K562 (cell line): ENCODE measurements at regions not wholly inside any gene's neighbourhood (a gene's known extent, or its start where the extent isn't known, plus 50 kb on each side); places are given as distances from the start of the nearest gene placed in this dataset.
"Not testable (repeated sequence)": the region's sequence is repeated elsewhere in the genome, so short reads cannot be mapped to it uniquely, and the experiment has no call there.

Source experiments
- ATAC-seq: fragments of 200-7000 bp; cut with Tn5 transposase; 3 replicates; pipeline ENCODE4 v1.9.1; 2020; ENCODE audit warnings: moderate library complexity
- BruUV-seq: library from RNA; stranded (reverse); fragments of 400-500 nt; replicated peaks from 2 replicates; lab custom pipeline; 2021; lab: Mats Ljungman, UMichigan
- CTCF ChIA-PET: fragments of 300-600 bp; formaldehyde crosslinking; extraction: SDS; loops from one replicate; lab custom pipeline; 2021; ENCODE audit warnings: low intra/inter-chr PET ratio; lab: Yijun Ruan, JAX
- POLR2A ChIA-PET: fragments of 300-600, 350-650 bp; sonication (Branson Sonifier 250); formaldehyde crosslinking; extraction: SDS; loops from one replicate; lab custom pipeline; 2021; ENCODE audit warnings: antibody characterized with exemption, inconsistent platforms; lab: Yijun Ruan, JAX
- DNase-seq, 4 experiments: peaks; one replicate each; pipeline versions ENCODE4 v3.0.0 to v3.0.0-alpha.2; 2011 to 2018; ENCODE audit warnings: low spot score in 3 of 4, mixed read lengths in 3 of 4; ENCODE audit errors: extremely low read depth in 1 of 4
- FAIRE-seq: peaks from 2 replicates; lab custom pipeline; 2011; peaks lifted over from hg19 to GRCh38; lab: Jason Lieb, UNC
- H2AFZ ChIP-seq: 2 replicates; pipeline ENCODE4 v1.6.0; 2011; ENCODE audit warnings: low read depth, low read length, control low read depth, inconsistent platforms
- H3K27ac ChIP-seq: fragments of 200-600 bp; 3 replicates; pipeline ENCODE4 v1.8.0; 2011; ENCODE audit warnings: low read depth, mild to moderate bottlenecking, control low read depth, inconsistent platforms, low read length, moderate library complexity, mixed read lengths; ENCODE audit errors: extremely low read depth
- H3K27me3 ChIP-seq, 2 experiments: fragments of 300-600 bp in 1 of 2; 2 replicates in 1 of 2; 3 replicates in 1 of 2; pipeline versions ENCODE4 v1.6.0 to v1.8.0; 2011; ENCODE audit warnings: inconsistent platforms in 2 of 2, low read length in 2 of 2, mild to moderate bottlenecking in 1 of 2, mixed read lengths in 1 of 2, moderate library complexity in 1 of 2; ENCODE audit not compliant: control insufficient read depth in 2 of 2, insufficient read depth in 2 of 2
- H3K36me3 ChIP-seq: fragments of 300-600 bp; 3 replicates; pipeline ENCODE4 v1.8.0; 2011; ENCODE audit warnings: mild to moderate bottlenecking, low read length, inconsistent platforms; ENCODE audit not compliant: control insufficient read depth, insufficient read depth
- H3K4me1 ChIP-seq, 2 experiments: fragments of 200-600 bp in 1 of 2; replicated peaks in 1 of 2; 2 replicates in 1 of 2; 3 replicates in 1 of 2; pipeline versions ENCODE4 v1.5.1 to v1.8.0; 2011; ENCODE audit warnings: inconsistent platforms in 2 of 2, low read length in 2 of 2, mild to moderate bottlenecking in 1 of 2, mixed read lengths in 1 of 2, moderate library complexity in 1 of 2; ENCODE audit not compliant: control insufficient read depth in 2 of 2, insufficient read depth in 2 of 2
- H3K4me2 ChIP-seq: 2 replicates; pipeline ENCODE4 v1.6.1; 2011; ENCODE audit warnings: low read length, control low read depth, inconsistent platforms, mixed read lengths; ENCODE audit not compliant: insufficient read depth
- H3K4me3 ChIP-seq: fragments of 200-600 bp; sonication (generic), shearing (Covaris generic); 2 replicates; pipeline ENCODE4 v1.5.1; 2016; ENCODE audit warnings: control low read depth, inconsistent platforms
- H3K79me2 ChIP-seq: fragments of 200-600 bp; 3 replicates; pipeline ENCODE4 v1.8.0; 2011; ENCODE audit warnings: low read length, inconsistent platforms; ENCODE audit not compliant: control insufficient read depth, insufficient read depth
- H3K9ac ChIP-seq, 2 experiments: 2 replicates each; pipeline versions ENCODE4 v1.6.0 to v1.6.1; 2011; ENCODE audit warnings: low read depth in 2 of 2, low read length in 2 of 2, control low read depth in 1 of 2, inconsistent platforms in 1 of 2, mild to moderate bottlenecking in 1 of 2, mixed read lengths in 1 of 2; ENCODE audit not compliant: insufficient read depth in 1 of 2
- H3K9me1 ChIP-seq: one replicate; pipeline ENCODE4 v1.6.0; 2011; ENCODE audit warnings: inconsistent platforms, mild to moderate bottlenecking, low read length, moderate library complexity; ENCODE audit not compliant: control insufficient read depth, insufficient read depth
- H3K9me3 ChIP-seq: replicated peaks from 2 replicates; pipeline ENCODE4 v1.5.1; 2011; ENCODE audit warnings: low read depth, low read length, inconsistent platforms; ENCODE audit not compliant: control insufficient read depth, insufficient read depth
- H4K20me1 ChIP-seq: replicated peaks from 2 replicates; pipeline ENCODE4 v1.6.1; 2011; ENCODE audit warnings: low read length, inconsistent platforms, mixed read lengths; ENCODE audit not compliant: control insufficient read depth, insufficient read depth
- EGR1 ChIP-seq: fragments of 450-650 bp; conservative IDR thresholded peaks from 2 replicates; pipeline ENCODE4 v1.6.1; 2017; ENCODE audit warnings: mild to moderate bottlenecking
- RNF2 ChIP-seq: sonication (generic); IDR thresholded peaks from 2 replicates; pipeline ENCODE4 v1.6.1; 2016
- ZNF592 ChIP-seq: fragments of 450-650 bp; IDR thresholded peaks from 2 replicates; pipeline ENCODE4 v1.6.1; 2017; ENCODE audit warnings: antibody characterized with exemption, mild to moderate bottlenecking
- WGBS: fragments of 100-300 bp; shearing (Covaris generic); methylation state at CpG from one replicate; pipeline ENCODE4 v1.1.6; 2016; ENCODE audit warnings: low coverage, mixed read lengths; ENCODE audit not compliant: insufficient coverage; ENCODE audit errors: missing lambda C conversion rate; 5-methylcytosine and 5-hydroxymethylcytosine counted together
- in situ Hi-C: fragments of 300-500 bp; cut with MboI; formaldehyde crosslinking; loops from 4 replicates; pipeline ENCODE4 v1.15.0; 2018; ENCODE audit warnings: inconsistent platforms, mixed read lengths
- intact Hi-C: fragments of 100-400 bp; cut with micrococcal nuclease; formaldehyde crosslinking; loops from 2 replicates; pipeline ENCODE4 v1.14.2; 2022

- Histone ChIP-seq H3K9ac (no peak overlapping the region), H3K9me3 (no peaks in the 10 kb centered on the region), H3K4me1 (peaks cover 12 to 38% of the 10 kb centered on the region in 2 experiments), H3K27me3 (no peaks in the 10 kb centered on the region), H3K9me1 (no peaks in the 10 kb centered on the region), H4K20me1 (no peaks in the 10 kb centered on the region), H2AFZ (peak overlapping the region; percentile 35; the same call in 1 of the 2 replicates), H3K4me3 (no peak overlapping the region)
- intact Hi-C loops: no loop called here
- ATAC-seq: no peak
- no peak for TF ChIP-seq RNF2
- TF ChIP-seq, all 486 proteins: peak for 0
- no peak overlapping the region for H3K4me2 ChIP-seq
- in situ Hi-C loops: no loop called here
- H3K27ac ChIP-seq: no peak overlapping the region
- no peak for FAIRE-seq
- 62% methylated on average over 5 of the region's 5 CpGs for WGBS
- no peaks in the 10 kb centered on the region for H3K79me2 ChIP-seq
- no TSS peak for BruUV-seq
- CTCF ChIA-PET: interaction anchor here (0.8 kb wide), 1 partner anchor 279 kb away, joined by 7 read pairs; no protein-coding TSS in a partner anchor
- no peak for DNase-seq
- H3K36me3 ChIP-seq: no peaks in the 10 kb centered on the region
- POLR2A ChIA-PET: interaction anchor here (1.0 kb wide), 1 partner anchor 257 kb away, joined by 5 read pairs; the partner anchor contains the start of gene LRIG2
These were observed 100.2 kb upstream of the PPM1J start for GRCh38 chr1:112815376-112815775.

GRCh38 chr1:112814645-112815044 lies 99.5 kb upstream of the PPM1J start:
- H3K36me3 ChIP-seq, H3K9me3 ChIP-seq, H4K20me1 ChIP-seq, H3K79me2 ChIP-seq, ATAC-seq, H3K4me2 ChIP-seq, H3K9me1 ChIP-seq, DNase-seq, H3K4me3 ChIP-seq, intact Hi-C loops, BruUV-seq, H3K27me3 ChIP-seq, H3K9ac ChIP-seq, FAIRE-seq, H3K27ac ChIP-seq: not testable (repeated sequence)
- POLR2A ChIA-PET: interaction anchor here (1.0 kb wide), 1 partner anchor 258 kb away, joined by 5 read pairs; the partner anchor contains the start of gene LRIG2
- H3K4me1 ChIP-seq: peaks cover 9 to 34% of the 10 kb centered on the region in 2 experiments; a peak in 4 of 5 replicates
- WGBS: 42% methylated on average over 8 of the region's 8 CpGs
- CTCF ChIA-PET: interaction anchor here (0.6 kb wide), 1 partner anchor 622 kb away, joined by 3 read pairs; no protein-coding TSS in a partner anchor
- H2AFZ ChIP-seq: peak overlapping the region; percentile 35
- TF ChIP-seq EGR1 (peak; percentile 81), ZNF592 (0 out of 2 replicates have a peak, but pooled peaks have one; percentile 37)
- TF ChIP-seq, all 486 proteins: peak for 2; not testable (repeated sequence) for 484
- in situ Hi-C loops: loop anchor here (5.0 kb wide), 1 partner anchor 868 kb away; no protein-coding TSS in a partner anchor
